Thoracic aorta (tissue), 2 donors: ENCODE measurements at regions not wholly inside any gene's neighbourhood (a gene's known extent, or its start where the extent isn't known, plus 50 kb on each side); places are given as distances from the start of the nearest gene placed in this dataset.
A peak's percentile ranks its signal among the peaks of the same experiment; 100 is the strongest.

ENCODE experiments used
- ATAC-seq: fragments of 150-250 bp; one replicate; pipeline ENCODE4 v1.8.0; 2017; ENCODE audit warnings: low read depth; ENCODE audit not compliant: insufficient number of reproducible peaks, low FRiP score
- DNase-seq: peaks from one replicate; pipeline ENCODE4 v3.0.0-alpha.2; 2020; ENCODE audit warnings: low spot score
- H3K27ac ChIP-seq, 2 donors: fragments of 200-600 bp; sonication (generic); 1 replicate in 1 of 2; 2 replicates in 1 of 2; pipeline ENCODE4 v1.5.1; 2016; ENCODE audit warnings: mild to moderate bottlenecking in 2 of 2, moderate library complexity in 2 of 2
- H3K27me3 ChIP-seq: fragments of 200-600 bp; sonication (generic); replicated peaks from 2 replicates; pipeline ENCODE4 v1.6.0; 2016; ENCODE audit warnings: mild to moderate bottlenecking; ENCODE audit not compliant: insufficient read depth
- H3K36me3 ChIP-seq: fragments of 200-600 bp; sonication (generic); one replicate; pipeline ENCODE4 v1.5.1; 2016
- H3K4me1 ChIP-seq, 2 donors: fragments of 200-600 bp; sonication (generic); 1 replicate in 1 of 2; 2 replicates in 1 of 2; pipeline versions ENCODE4 v1.5.1 to v1.6.0; 2016; ENCODE audit warnings: low read depth in 2 of 2, mild to moderate bottlenecking in 1 of 2; ENCODE audit not compliant: control insufficient read depth in 1 of 2
- H3K4me3 ChIP-seq: fragments of 200-600 bp; sonication (generic); 2 replicates; pipeline ENCODE4 v1.5.1; 2016; ENCODE audit warnings: mild to moderate bottlenecking
- H3K9me3 ChIP-seq: fragments of 200-600 bp; sonication (generic); 2 replicates; pipeline ENCODE4 v1.5.1; 2016
- TF ChIP-seq, protein P1 (sequence below): fragments of 200-600 bp; sonication (generic); IDR thresholded peaks from one replicate; pipeline ENCODE4 v1.5.1; 2019; ENCODE audit warnings: antibody characterized with exemption

DNA sequence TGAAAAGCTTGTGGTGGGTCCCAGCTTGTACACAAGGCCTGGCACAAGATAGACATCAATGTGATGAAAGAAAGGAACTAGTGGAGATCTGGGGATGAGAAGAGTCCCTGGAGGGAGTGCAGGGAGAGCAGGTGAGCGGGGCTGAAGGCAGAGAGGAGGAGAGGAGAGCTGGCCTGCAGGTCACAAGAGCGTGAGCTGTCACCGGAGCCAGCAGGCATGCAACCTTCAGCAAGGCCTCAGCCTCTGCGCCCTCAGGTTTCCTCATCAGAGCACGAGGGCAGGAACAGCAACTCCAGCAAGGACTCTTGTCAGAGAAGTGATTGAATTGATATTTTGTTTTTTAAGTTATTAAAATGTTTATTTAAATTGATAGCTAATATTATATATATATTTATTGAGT lies 188.6 kb downstream of the CXCL12 start:
- ATAC-seq (no peak), DNase-seq (no peak)
- Histone ChIP-seq H3K4me3 (no peak overlapping the region), H3K4me1 (peaks cover 6 to 35% of the 10 kb centered on the region in 2 donors), H3K27ac (no peak overlapping the region), H3K27me3 (no peaks in the 10 kb centered on the region), H3K9me3 (no peaks in the 10 kb centered on the region), H3K36me3 (no peaks in the 10 kb centered on the region)
- TF ChIP-seq, protein P1, sequence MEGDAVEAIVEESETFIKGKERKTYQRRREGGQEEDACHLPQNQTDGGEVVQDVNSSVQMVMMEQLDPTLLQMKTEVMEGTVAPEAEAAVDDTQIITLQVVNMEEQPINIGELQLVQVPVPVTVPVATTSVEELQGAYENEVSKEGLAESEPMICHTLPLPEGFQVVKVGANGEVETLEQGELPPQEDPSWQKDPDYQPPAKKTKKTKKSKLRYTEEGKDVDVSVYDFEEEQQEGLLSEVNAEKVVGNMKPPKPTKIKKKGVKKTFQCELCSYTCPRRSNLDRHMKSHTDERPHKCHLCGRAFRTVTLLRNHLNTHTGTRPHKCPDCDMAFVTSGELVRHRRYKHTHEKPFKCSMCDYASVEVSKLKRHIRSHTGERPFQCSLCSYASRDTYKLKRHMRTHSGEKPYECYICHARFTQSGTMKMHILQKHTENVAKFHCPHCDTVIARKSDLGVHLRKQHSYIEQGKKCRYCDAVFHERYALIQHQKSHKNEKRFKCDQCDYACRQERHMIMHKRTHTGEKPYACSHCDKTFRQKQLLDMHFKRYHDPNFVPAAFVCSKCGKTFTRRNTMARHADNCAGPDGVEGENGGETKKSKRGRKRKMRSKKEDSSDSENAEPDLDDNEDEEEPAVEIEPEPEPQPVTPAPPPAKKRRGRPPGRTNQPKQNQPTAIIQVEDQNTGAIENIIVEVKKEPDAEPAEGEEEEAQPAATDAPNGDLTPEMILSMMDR = no peak

DNA sequence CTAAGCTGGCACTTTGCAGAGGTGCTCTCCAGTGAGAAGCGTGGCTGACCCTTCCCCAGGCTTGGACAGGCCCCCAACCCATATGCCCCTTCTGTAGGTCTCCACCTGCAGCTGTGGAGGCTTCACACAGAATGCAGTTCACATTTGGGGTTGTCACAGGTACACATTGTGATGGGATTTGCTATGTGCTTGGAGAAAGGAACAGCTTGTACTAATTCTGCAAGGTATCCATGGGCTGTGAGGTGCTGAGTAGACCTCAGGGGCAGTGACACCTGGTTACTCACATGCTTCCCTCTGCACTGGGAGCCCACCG lies 188.9 kb downstream of the CXCL12 start:
- DNase-seq (no peak), ATAC-seq (no peak)
- Histone ChIP-seq H3K36me3 (no peaks in the 10 kb centered on the region), H3K9me3 (no peaks in the 10 kb centered on the region), H3K27ac (no peak overlapping the region), H3K4me1 (peaks cover 6 to 35% of the 10 kb centered on the region in 2 donors), H3K4me3 (no peak overlapping the region), H3K27me3 (no peaks in the 10 kb centered on the region)
- TF ChIP-seq, protein P1 = no peak

DNA sequence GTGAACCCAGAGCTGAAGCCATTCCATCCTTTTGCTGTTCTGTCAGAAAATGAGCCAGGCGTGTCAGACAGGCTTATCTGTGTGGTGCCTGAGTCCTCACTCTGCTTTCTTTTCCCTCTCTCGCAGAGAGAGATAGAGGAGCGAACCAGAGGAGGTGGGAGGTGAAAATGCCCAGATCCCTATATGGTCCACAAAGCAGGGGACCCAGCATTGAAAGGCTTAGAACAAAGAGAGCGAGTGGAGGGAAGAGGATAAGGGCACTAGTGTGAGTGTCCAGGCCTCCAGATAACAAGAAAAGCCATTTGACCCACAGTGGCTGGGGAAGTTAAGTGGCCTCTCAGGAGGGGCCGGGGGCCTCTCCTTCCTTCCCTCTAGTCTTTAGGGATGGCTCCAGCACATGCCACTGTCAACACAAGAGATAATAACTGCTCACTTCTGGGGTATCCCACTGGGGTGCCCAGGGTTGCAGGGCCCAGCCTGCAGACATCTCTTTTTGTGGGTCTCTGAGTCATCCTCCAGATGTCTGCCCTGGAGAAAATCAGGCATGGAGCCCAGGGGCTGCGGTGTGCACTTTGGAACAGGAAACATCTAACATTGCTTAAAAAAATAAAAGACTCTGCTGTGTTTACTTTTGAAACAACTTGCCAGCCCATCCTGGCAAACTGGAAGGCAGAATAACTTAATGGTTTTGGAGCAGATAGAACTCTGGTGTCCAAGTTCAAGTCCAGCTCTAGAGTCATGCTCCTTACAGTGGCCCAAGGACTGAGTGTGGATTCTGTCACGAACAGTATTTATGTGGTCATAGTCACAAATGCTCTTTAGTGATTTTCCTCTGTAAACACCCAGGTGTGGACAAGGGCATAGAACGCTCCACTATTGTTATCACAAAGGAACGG lies 189.5 kb downstream of the CXCL12 start:
- TF ChIP-seq, protein P1 = no peak
- peak; percentile 51 for DNase-seq

DNA sequence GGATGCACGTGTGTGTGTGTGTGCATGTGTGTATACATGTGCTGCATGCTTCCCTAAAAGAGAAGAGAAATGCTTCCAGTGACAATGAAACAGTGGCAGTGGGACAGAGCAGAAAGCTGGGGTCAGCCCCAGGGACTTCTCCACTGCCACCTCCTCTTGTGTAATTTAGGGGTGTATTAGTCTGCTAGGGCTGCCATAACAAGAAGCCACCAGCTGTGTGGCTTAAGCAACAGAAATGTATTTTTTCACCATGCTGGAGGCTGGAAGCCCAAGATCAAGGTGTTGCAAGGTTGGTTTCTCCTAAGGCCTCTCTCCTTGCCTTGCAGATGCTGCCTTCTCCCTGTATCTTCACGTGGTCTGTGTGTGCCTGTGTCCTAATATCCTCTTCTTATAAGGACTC lies 190.5 kb downstream of the CXCL12 start:
- Histone ChIP-seq H3K4me3 (no peak overlapping the region), H3K36me3 (no peaks in the 10 kb centered on the region), H3K27ac (peak overlapping the region in 1 of 2 donors; percentile 31), H3K9me3 (no peaks in the 10 kb centered on the region), H3K4me1 (peaks cover 6 to 35% of the 10 kb centered on the region in 2 donors), H3K27me3 (no peaks in the 10 kb centered on the region)
- DNase-seq = no peak
- ATAC-seq = no peak
- TF ChIP-seq, protein P1 = no peak

More for the DNA sequence above, 189.5 kb downstream of the CXCL12 start:
- H3K36me3 ChIP-seq = no peaks in the 10 kb centered on the region
- ATAC-seq = peak; percentile 77
- H3K27me3 ChIP-seq = no peaks in the 10 kb centered on the region
- H3K9me3 ChIP-seq = no peaks in the 10 kb centered on the region
- peaks cover 6 to 35% of the 10 kb centered on the region in 2 donors for H3K4me1 ChIP-seq
- H3K27ac ChIP-seq = peak overlapping the region; percentile 31 to 33
- no peak overlapping the region for H3K4me3 ChIP-seq

DNA sequence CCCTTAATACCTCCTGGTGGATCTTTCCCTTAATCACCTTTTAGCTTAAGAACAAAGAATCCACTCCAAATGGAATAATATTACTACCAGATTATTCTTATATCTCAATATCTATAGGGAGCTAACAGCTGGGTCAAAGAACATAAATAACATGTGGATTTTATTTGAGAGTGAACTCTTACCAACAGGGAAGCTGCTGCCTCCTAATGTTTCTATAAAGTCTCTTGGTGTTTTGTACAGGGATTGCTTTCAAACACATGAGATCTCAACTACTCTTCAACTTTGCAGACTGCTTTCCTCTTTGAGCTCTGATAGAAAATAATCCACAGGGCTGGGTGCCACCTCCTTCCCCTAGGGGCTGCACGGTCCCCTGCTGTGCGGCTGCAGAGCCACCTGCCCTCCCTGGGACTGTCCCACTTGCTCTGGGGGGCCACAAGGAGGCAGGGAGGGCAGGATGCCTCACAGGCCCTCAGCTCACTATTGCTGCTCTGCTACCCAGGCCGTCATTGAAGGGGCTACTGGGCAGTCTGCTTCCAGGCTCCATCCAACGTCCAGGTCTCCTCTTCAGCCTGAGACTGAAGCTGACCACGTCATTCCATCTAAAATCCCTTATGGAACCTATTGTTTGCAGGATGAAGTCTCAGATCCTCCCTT lies 191.2 kb downstream of the CXCL12 start:
- Histone ChIP-seq H3K4me3 (no peak overlapping the region), H3K27me3 (no peaks in the 10 kb centered on the region), H3K27ac (no peak overlapping the region), H3K36me3 (no peaks in the 10 kb centered on the region), H3K9me3 (no peaks in the 10 kb centered on the region), H3K4me1 (peaks cover 6 to 31% of the 10 kb centered on the region in 2 donors)
- TF ChIP-seq, protein P1 = no peak
- no peak for DNase-seq
- no peak for ATAC-seq
